ENCODE measurements at regions not wholly inside any gene's neighbourhood (a gene's known extent, or its start where the extent isn't known, plus 50 kb on each side); places are given as distances from the start of the nearest gene placed in this dataset.

DNA sequence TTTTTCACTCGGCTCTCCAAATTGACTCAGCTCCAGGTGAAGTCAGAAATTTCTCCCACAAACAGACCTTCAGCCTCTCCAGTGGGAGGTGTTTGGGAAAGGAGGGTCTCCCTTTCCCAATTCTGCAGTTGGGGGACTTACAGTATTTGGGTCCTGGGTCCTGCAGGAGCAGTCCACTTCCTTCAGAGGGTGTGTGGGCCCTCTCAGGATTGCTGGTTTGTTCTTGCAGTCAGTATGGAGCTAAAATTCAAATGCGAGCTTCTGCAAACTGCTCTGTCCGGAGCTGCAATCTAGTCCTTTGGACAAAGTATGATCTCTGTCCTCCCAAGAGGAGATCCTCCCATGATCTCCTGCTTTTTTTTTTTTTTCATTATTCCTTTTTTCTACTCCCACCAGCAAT is 87.9 kb upstream of the MSTN start:
- no peak for TF ChIP-seq CTCF (IDR thresholded peaks at IDR 0.05)

- TF ChIP-seq CTCF (IDR thresholded peaks at IDR 0.05) = no peak
Observed at GRCh38 chr2:190149908-190150307, 87.4 kb upstream of the MSTN start.

DNA sequence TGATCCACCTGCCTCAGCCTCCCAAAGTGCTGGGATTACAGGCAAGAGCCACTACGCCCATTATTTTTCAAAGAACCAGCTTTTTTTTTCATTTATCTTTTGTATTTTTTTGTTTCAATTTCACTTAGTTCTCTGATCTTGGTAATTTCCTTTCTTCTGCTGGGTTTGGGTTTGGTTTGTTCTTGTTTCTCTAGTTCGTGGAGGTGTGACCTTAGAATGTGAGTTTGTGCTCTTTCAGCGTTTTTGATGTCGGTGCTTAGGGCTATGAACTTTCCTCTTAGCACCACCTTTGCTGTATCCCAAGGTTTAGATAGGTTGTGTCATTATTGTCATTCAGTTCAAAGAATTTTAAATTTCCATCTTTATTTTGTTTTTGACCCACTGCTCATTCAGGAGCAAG is 86.7 kb upstream of the MSTN start:
- TF ChIP-seq CTCF (IDR thresholded peaks at IDR 0.05) = no peak

- TF ChIP-seq CTCF (IDR thresholded peaks at IDR 0.05) = no peak
Observed at GRCh38 chr2:190139371-190139770, 76.8 kb upstream of the MSTN start.

GRCh38 chr2:190138032-190138431 is 75.5 kb upstream of the MSTN start:
- no peak for TF ChIP-seq CTCF (IDR thresholded peaks at IDR 0.05)

DNA sequence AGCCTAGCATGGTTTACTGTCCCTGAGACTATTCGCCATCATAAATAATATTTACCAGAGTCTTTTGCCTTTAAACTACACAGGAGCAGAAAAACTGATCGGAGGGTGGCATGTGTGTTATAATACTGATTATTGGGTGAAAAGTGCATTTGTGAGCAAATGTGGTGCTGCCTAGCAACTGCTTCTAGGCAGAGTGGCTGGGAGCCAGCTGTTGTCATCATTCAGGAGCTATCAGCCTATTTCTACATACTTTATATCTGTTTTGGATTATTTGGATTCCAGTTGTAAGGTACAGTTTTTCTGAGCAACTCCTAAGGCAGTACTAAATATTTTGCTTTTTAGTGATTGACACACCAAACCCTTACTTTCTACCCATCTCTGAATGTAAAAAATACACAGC is 75.0 kb upstream of the MSTN start:
- no peak for TF ChIP-seq CTCF (IDR thresholded peaks at IDR 0.05)

DNA sequence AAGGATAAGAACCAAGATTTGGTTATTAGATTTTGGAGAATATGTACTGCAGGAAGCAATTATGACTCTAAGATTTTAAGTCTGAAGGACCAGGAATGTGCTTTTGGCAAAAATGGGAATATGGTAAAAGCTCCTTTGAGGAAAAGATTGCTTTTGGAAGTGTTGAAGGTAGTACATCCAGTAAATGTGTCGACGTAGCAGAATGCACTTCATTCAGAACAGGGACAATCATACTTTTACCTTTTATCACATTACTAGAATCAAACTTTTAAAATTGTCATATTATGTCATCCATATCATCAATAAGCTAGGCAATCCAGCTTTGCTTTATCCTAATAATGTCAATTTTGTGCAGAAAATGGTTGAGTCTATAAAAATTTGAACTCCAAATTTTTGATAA is 74.3 kb upstream of the MSTN start:
- no peak for TF ChIP-seq CTCF (IDR thresholded peaks at IDR 0.05)

GRCh38 chr2:190136259-190136658 is 73.7 kb upstream of the MSTN start:
- TF ChIP-seq CTCF (IDR thresholded peaks at IDR 0.05) = no peak

Measured in LNCAP (cell line).